GM03348 (cell line): ENCODE measurements at regions not wholly inside any gene's neighbourhood (a gene's known extent, or its start where the extent isn't known, plus 50 kb on each side); places are given as distances from the start of the nearest gene placed in this dataset.
A peak's percentile ranks its signal among the peaks of the same experiment; 100 is the strongest.
"Not testable (repeated sequence)": the region's sequence is repeated elsewhere in the genome, so short reads cannot be mapped to it uniquely, and the experiment has no call there.

Source experiments
- DNase-seq: peaks from one replicate; pipeline ENCODE4 v3.0.0; 2012; ENCODE audit warnings: low spot score

DNA sequence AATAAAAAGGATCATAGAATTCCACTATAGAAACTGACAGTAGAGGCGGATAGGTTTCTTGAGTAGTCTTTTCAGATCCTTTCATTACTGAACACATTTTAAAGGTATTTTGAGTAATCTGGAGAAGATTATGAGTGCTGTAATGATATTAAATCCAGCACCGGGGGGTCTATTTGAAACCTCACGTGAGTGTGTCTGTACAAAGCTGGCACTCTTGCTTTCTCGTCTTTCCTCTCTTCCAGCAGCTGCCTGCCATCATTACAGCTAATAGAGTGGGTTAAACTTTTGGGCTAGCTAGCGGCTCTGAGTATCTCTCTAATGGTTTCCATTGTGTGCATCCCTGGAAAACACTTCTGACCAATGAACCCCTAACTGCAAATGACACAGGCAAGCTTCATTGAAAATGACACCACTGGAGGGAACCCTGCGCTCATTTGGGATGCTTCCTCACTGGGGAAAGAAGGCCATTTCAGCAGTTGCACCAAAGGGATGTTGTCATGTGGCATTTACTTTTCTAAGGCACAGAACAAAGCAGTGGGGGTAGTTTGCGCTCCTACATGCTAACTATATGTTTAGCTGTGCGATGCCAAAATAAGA is 101.0 kb downstream of the HRH4 start:
- DNase-seq = no peak

DNA sequence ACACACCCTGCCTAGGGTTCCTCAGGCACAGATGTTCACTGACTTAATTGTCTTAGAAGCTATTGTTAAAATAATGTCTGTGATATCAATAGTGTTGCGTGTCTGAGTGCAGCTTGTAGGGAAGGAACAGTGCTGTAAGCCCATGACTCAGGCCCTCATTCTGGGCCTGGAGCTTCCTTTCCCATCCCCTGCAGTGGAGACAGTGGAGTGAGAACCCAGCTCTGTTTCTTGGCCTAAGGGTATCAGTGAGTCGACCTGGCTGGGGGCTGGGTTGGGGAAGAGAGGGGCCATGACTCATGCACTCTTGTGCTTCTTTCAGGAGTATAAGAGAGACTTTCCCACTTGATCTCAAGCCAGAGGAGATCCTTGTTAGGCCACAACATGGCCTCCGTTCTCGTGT is 106.8 kb downstream of the HRH4 start:
- DNase-seq = peak; percentile 5

DNA sequence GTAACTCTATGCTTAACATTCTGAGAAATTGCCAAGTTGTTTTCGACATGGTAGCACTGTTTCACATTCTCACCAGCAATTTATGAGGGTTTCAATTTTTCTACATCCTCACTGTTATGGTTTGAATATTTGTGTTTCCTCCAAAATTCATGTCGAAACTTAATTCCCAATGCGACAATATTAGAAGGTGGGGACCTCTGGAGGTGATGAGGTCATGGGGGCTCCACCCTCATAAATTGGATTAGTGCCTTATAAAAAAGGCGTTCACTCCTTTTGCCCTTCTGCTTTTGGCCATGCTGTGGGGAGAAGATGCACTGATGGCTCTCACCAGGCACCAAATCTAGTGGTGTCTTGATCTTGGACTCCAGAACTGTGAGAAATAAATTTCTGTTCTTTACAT is 110.3 kb downstream of the HRH4 start:
- DNase-seq = no peak

DNA sequence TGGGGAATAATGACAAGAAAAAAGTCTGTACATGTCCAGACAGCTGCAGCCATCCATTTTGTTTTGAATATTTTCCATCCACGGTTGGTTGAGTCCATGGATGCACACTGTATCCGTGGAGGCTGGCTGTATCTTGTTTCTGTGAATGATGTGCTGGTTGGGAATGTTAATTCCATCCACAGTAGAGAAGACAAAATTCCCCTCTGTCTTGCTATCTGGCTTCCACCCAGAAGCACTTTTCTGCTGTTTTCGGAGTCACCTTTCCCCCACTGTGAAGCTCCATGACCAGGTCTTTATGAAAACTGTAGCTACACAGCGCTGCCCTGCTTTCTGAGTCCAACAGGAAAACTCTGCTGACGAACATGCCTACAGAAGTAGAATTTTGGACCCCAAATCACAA is 122.3 kb downstream of the HRH4 start:
- no peak for DNase-seq

DNA sequence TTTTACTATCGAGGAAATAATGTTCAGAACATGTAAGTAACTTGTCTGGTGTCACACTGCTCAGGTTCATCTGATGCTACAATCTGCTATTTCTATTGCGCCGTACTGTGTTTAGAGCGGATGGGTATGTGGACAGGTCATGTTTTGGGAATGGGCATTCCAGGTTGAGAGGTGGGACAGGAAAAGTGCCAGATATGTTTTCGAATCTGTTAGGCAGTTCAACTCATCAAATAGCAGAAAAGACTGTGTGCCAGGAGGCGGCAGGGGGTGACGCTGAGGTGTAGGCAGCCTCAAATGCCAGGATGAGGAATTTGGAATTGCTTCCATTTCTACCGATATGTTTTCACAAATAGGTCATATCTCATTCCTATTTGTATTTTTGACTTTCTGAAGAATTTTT is 123.8 kb downstream of the HRH4 start:
- no peak for DNase-seq

DNA sequence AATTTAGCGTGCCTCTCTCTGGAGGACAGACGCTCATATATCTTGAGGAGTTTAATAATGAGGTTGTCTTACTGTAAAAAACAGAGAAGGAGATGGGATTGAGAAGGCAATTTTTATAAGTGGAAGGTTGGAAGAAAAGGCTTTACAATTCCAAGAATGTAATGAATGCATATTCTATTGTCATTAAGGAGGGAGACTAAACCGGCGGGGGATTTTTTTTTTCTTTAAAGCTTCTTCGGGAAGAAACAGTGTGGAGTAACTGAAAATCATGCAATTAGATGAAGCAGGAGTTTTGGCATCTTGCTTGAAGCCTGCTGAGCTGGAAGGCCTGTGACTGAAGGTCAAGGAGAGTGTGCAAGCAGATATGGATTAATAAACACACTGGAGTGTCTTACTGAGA is 124.4 kb downstream of the HRH4 start:
- no peak for DNase-seq

DNA sequence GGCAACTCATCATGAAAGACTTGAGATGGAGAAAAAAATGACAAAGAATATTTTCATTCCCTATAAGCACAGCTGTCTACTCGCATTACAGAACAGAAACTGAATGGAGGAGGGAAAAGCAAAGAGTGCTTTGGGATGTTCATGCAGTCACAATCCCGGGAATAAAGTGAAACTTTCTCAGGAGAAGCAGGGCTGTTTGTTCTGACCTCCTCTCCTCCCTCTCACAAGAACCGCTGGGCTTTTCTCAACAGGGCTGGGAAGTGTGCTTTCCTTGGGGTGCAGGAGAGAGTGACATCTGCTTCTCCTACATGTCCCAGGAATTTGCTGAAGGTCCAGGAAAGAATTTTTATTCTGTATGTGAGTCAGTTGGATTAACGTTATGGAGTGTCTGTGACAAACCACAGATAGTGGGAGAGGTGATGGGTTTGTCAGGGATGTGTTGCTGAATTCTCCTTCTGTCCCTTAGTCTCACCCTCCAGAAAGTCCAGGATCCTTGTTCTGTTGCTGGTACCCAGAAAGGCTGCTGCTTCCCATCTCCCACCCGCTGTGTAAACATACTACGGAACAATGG is 125.6 kb downstream of the HRH4 start:
- no peak for DNase-seq

DNA sequence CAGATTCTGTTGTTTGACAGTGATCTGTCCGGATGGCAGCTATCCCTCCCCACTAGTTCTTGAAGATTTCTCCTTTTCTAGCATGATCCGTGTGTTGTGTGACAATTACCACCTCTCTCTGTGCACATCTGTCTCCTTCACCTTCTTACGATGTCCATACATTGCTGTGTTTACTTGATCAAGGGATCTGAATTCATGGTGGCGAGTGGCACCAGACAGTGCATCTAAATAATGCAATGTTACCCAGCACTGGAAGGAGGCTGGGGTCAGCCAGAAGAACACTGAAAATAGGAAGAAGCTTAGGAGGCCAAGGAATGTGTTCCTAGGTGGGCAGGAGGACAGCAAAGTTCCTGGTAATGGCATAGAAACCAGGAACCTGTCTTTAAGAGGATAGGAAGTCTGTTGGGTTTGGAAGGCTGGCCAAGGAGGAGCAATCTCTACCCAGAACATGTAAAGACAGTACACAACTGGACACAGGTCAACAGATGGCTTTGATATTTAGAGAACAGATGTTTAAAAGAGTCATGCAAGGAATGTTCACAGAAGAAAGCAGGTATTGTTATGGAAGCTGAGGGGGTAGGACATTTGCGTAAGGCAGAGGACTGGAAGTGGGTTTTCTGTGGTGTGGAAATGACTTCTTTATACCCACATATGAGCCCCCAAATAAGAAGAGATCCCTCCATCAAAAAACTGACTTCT is 126.4 kb downstream of the HRH4 start:
- DNase-seq = no peak

DNA sequence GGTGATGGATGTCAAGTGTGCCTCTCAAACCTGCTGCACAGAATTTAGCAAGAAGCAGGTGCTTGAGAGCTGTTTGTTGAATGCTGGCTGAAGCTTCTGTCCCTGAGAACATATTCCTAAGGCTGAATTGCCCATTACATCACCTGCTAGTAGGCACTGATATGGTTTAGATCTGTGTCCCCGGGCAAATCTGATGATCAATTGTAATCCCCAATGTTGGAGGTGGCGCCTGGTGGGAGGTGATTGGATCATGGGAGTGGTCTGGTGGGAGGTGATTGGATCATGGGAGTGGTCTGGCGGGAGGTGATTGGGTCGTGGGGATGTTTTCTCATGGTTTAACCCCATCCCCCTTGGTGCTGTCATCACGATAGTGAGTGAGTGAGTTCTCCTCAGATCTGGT is 128.0 kb downstream of the HRH4 start:
- DNase-seq = no peak

DNA sequence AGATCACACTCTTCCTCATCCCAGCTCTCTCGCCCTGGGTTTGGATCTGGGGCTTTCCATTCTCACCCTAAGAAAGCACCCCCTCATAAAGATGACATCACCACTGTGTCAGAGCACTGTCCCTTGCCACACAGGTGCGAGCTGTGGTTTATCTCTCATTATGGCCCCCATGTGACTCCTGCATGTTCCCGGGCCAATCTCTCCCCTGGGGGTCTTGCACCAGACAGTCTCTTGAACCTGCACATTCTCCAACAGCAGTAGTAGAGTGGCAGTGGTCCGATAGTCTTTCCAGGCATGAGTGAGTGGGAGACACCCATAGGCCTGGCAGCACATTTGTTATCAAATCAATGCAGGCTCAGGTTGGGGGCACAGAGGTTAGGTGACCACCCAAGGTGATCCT is 130.5 kb downstream of the HRH4 start:
- DNase-seq = no peak

DNA sequence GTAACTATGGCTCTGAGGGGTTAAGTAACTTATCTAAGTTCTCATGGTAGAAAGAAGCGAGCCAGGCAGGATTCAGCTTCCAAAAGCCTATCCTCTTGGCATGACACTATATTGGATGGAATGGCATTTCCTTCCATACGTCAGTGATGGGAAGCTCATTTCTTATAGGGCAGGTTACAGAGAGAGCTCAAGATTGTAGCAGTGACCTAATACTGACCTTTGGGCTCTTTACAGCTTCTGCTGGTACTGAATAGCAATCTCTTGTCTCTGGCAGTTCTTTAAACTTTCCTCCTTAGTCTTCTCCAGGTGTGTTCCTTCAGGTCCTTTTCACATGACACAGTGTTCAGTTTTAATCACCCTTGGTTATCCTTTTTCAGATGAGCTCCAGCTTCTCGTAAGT is 133.0 kb downstream of the HRH4 start:
- no peak for DNase-seq

DNA sequence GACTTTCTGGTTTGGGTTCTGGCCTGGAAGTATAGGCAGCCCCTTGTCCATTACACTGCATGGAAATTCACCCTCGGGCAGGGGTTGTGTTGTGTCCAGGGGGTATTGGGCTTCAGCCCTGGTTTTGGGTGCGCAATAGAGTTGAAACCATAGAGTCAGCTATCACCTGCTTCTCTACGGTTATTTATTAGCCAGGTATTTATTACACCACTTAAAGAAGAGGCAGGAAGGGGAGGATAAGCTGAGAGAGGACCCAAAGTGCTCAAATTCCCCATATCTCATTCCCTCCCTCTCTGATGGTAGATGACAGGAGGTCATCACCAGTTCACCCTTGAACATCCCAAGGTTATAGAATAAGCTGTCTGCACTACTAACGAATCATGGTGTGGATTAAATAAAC is 133.4 kb downstream of the HRH4 start:
- DNase-seq = no peak

DNA sequence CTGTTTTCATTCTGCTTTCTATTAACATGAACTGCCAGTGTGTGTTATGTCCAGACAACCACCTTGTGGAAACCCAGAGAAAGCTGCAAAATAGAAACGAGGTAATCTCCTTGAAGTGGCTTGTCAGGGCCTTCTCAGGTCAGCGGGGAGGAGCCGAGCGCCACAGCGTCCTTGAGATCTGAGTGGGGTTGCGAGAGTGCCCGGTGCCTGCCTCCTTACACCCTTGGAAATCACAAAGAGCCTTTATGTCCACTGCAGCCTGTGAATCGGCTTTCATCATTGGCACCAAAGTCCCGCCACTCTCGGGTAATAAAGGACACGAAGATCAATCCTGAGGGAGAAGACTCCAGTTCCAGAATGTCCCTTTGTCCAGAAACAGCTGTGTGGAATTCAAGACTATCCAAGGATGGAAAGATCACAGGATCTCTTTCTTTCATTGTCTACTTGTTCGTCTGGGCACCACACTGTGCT is 135.2 kb downstream of the HRH4 start:
- DNase-seq = no peak

DNA sequence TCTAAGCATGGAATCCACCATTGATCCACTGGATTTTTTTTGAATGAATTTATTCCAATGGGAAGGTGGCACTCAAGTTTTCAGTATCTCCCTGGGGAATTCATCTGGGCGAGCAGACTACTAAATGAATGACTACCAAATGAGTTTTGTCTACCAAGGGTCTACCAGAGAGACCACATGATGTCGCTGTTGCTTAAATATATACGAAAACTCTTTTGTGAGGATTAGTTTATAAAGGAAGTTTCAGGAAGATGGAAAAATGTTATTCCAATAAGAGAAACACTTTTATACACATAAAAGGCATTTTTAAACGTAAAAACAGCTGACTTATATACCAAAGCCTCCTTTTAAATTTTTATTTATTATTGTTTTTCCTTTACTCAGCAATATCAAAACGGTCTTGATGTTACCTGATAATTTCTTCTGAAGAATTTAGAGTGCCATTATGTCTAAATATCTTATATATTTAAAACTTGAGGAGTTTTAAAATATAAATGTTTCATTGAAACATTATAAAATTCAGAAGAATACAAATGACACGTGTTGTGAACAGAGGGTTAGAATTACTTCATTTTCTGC is 139.7 kb downstream of the HRH4 start:
- DNase-seq = peak; percentile 62

DNA sequence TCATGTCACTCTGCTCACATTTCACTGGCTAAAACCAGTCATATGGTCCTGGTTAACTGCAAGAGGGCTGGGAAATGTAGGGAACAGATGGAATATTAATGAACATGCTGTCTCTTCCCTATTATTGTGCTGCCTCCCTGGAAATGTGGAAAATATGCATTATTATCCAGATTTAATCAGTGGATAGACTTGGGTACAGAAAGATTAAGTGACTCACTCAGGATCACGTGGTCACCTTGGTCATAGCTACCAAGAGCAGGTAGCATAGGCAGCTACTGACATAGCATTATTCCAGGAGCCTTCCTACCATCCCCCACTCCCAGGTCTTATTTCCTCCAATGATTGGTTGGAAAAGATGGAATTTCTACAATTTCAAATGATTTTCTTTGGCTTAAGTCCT is 141.1 kb downstream of the HRH4 start:
- no peak for DNase-seq

DNA sequence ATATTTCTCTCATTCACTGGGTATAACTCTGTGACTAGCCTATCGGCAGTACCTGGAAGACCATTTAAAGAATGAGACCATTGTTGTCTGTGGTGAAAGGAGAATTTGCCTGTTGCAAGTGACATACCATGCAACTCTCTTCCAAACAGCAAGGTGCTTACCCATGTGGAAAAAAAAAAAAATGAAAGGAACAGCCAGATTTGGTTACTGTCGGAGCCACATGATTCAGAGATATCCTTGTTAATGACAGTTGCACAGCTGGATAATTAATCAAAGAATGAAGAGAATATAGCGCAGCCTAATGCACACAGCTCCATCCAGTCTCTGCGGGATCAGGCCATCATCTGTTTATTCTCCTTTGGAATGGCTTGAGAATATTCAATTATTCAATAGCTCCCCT is 141.8 kb downstream of the HRH4 start:
- DNase-seq = no peak

DNA sequence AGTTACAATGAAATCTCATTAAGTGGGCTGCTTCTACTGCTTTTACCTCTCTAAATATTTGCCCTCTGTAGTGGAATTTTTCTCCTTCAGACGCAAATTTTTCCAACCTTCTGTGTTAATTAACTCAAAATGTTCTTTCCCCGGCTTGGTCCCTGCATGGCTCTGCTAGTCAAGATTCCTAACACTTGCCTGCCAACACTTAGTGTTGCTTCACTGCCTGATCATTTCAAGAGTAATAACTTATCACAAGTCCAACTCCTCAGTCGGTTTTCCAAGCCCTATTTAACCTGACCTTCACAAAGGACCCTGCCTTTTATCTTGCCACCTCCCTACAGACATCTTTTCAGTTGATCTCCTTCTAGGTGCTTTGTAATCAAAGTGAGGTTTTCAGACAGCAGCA is 142.7 kb downstream of the HRH4 start:
- no peak for DNase-seq

DNA sequence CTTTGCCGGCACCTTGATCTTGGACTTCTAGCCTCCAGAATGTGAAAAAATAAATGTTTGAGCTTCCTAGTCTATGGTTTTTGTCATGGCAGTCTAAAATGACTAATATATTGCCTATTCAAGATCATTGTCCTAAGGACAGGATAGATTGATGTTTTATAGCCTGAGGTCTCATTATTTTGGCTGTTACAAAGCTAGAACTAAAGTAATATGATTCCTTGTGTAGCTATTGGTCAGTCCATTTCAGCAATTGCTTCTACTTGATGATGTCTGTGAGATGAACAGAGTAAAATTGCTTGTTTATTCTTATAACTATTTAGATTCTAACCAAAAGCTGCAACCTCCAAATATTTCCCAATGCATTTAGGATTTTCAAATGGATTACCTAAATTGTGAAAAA is 145.0 kb downstream of the HRH4 start:
- DNase-seq = no peak

DNA sequence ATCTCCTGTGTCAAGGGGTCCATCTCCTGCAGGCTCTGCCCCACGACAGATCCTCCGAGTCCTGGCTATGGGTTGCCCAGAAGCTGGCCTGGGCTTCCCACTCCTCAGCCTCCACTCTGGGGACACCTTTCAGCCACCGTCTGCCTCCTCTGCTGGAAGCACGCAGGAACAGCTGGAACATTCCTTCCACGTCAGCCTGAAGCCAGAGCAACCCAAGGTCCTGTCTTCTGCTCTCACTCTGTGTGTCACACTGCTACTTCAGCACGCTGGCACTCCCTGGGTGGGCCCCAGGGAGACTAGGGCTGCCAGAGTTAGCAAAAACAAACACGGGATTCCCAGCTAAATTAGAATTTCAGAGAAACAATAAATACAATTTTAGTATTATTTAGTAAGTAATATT is 148.8 kb downstream of the HRH4 start:
- DNase-seq = no peak

DNA sequence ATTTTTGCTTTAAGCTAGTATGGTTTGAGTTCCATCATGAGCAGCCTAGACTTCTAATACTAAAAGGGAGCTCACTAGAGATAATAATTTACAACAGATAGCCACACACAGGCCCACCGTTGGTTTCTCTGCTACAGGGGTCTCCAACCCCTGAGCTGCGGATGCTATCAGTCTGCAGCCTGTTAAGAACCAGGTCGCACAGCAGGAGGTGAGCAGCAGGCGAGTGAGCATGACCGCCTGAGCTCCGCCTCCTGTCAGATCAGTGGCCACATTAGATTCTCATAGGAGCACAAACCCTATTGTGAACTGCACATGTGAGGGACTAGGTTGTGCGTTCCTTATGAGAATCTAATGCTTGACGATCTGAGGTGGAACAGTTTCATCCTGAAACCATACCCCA is 150.6 kb downstream of the HRH4 start:
- DNase-seq = no peak

DNA sequence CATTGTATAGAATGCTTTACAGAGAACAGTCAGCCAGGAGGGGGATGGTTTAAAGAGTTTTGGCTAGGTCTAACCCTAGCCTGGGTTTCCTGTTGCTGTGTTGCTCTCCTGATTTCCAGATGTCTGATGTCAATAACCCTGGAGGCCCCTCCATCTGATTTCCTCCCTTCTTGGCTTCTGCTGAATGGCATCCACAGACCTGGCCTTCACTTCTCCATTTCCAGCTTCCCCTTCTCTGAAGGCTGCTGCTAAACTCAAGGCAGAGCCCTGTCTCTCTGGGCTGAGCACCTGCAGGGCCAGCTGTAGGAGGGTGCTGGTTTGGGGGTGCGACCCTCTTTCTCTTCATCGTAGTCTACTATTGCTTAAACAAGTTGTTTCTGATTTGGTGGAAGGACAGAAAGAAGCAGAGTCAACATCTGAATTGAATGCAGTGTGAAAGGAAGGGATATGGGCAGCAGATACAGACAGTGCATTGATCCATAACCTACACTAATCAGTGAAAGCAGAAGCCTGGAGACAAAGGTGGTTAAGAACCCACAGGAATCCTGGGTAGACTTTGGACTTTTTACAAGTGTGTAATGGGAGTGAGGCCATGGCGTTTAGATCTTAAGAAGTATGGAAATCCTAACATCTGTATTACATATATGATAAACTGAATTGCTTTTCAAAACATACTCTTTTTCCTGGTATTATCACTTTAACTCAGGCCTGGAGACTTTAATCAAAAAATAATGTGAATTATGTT is 153.6 kb downstream of the HRH4 start:
- DNase-seq = no peak

DNA sequence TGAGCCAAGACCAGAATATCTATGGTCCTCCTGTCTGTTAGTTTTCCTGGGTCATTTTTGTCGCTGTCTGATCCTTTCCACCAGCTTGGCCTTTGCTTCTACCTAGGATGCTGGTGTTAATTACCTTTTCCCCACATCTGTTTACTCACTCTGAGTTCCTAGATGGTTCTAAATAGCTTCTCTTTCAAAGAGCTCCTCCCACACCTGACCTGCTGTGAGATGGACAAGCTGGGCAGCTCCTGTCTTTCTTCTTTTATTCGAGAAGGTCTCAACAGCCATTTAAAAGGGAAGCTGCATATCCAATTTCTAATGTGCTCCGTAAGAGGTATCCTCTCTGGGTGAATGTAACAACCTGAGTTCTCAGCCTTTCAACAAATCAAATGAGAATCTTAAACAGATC is 156.2 kb downstream of the HRH4 start:
- no peak for DNase-seq

DNA sequence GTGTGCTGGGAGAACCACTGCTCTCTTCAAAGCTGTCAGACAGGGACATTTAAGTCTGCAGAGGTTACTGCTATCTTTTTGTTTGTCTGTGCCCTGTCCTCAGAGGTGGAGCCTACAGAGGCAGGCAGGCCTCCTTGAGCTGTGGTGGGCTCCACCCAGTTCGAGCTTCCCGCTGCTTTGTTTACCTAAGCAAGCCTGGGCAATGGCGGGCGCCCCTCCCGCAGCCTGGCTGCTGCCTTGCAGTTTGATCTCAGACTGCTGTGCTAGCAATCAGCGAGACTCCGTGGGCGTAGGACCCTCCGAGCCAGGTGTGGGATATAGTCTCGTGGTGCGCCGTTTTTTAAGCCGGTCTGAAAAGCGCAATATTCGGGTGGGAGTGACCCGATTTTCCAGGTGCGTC is 164.0 kb downstream of the HRH4 start:
- DNase-seq = not testable (repeated sequence)
